Neural cell (in vitro differentiated cells): ENCODE measurements at regions not wholly inside any gene's neighbourhood (a gene's known extent, or its start where the extent isn't known, plus 50 kb on each side); places are given as distances from the start of the nearest gene placed in this dataset.

Source experiments
- EZH2 ChIP-seq: fragments of 200-600, 300-800 bp; shearing (Covaris generic), sonication (generic); IDR thresholded peaks from 2 replicates; pipeline ENCODE4 v1.6.1; 2014; ENCODE audit warnings: antibody characterized with exemption, low read length, borderline replicate concordance, mild to moderate bottlenecking; ENCODE audit not compliant: insufficient read depth, poor library complexity, severe bottlenecking
- POLR2AphosphoS5 ChIP-seq: IDR thresholded peaks from 2 replicates; pipeline ENCODE4 v1.6.1; 2012
- RAD21 ChIP-seq: fragments of 450-650 bp; conservative IDR thresholded peaks from 2 replicates; pipeline ENCODE4 v1.6.1; 2014; ENCODE audit warnings: antibody characterized with exemption, mild to moderate bottlenecking, moderate library complexity
- SMC3 ChIP-seq: fragments of 450-650 bp; conservative IDR thresholded peaks from 2 replicates; pipeline ENCODE4 v1.6.1; 2014; ENCODE audit warnings: antibody characterized with exemption, mild to moderate bottlenecking, moderate library complexity; ENCODE audit not compliant: poor library complexity
- TAF1 ChIP-seq: IDR thresholded peaks from 2 replicates; pipeline ENCODE4 v1.6.1; 2012; ENCODE audit warnings: low read depth
- TF ChIP-seq, protein P1 (sequence below): IDR thresholded peaks from 2 replicates; pipeline ENCODE4 v1.6.1; 2012; ENCODE audit warnings: borderline replicate concordance
- TF ChIP-seq, protein P2 (sequence below): fragments of 450-650 bp; IDR thresholded peaks from 2 replicates; pipeline ENCODE4 v1.5.1; 2014; ENCODE audit warnings: antibody characterized with exemption, mild to moderate bottlenecking, moderate library complexity; ENCODE audit not compliant: poor library complexity, severe bottlenecking

- TF ChIP-seq, protein P1, sequence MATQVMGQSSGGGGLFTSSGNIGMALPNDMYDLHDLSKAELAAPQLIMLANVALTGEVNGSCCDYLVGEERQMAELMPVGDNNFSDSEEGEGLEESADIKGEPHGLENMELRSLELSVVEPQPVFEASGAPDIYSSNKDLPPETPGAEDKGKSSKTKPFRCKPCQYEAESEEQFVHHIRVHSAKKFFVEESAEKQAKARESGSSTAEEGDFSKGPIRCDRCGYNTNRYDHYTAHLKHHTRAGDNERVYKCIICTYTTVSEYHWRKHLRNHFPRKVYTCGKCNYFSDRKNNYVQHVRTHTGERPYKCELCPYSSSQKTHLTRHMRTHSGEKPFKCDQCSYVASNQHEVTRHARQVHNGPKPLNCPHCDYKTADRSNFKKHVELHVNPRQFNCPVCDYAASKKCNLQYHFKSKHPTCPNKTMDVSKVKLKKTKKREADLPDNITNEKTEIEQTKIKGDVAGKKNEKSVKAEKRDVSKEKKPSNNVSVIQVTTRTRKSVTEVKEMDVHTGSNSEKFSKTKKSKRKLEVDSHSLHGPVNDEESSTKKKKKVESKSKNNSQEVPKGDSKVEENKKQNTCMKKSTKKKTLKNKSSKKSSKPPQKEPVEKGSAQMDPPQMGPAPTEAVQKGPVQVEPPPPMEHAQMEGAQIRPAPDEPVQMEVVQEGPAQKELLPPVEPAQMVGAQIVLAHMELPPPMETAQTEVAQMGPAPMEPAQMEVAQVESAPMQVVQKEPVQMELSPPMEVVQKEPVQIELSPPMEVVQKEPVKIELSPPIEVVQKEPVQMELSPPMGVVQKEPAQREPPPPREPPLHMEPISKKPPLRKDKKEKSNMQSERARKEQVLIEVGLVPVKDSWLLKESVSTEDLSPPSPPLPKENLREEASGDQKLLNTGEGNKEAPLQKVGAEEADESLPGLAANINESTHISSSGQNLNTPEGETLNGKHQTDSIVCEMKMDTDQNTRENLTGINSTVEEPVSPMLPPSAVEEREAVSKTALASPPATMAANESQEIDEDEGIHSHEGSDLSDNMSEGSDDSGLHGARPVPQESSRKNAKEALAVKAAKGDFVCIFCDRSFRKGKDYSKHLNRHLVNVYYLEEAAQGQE, result no peak
- TF ChIP-seq, protein P2, sequence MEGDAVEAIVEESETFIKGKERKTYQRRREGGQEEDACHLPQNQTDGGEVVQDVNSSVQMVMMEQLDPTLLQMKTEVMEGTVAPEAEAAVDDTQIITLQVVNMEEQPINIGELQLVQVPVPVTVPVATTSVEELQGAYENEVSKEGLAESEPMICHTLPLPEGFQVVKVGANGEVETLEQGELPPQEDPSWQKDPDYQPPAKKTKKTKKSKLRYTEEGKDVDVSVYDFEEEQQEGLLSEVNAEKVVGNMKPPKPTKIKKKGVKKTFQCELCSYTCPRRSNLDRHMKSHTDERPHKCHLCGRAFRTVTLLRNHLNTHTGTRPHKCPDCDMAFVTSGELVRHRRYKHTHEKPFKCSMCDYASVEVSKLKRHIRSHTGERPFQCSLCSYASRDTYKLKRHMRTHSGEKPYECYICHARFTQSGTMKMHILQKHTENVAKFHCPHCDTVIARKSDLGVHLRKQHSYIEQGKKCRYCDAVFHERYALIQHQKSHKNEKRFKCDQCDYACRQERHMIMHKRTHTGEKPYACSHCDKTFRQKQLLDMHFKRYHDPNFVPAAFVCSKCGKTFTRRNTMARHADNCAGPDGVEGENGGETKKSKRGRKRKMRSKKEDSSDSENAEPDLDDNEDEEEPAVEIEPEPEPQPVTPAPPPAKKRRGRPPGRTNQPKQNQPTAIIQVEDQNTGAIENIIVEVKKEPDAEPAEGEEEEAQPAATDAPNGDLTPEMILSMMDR, result no peak
- TF ChIP-seq TAF1 (no peak), POLR2AphosphoS5 (no peak), SMC3 (no peak), RAD21 (no peak), EZH2 (no peak)
Measured at GRCh38 chr2:66331176-66331575, 103.7 kb upstream of the MEIS1 start.
